Effector CD4-positive, alpha-beta T cell (primary cell): ENCODE measurements at regions not wholly inside any gene's neighbourhood (a gene's known extent, or its start where the extent isn't known, plus 50 kb on each side); places are given as distances from the start of the nearest gene placed in this dataset.
A peak's percentile ranks its signal among the peaks of the same experiment; 100 is the strongest.
"Not testable (repeated sequence)": the region's sequence is repeated elsewhere in the genome, so short reads cannot be mapped to it uniquely, and the experiment has no call there.

Experiments used
- DNase-seq: peaks from one replicate; pipeline ENCODE4 v3.0.0-alpha.2; 2020

DNA sequence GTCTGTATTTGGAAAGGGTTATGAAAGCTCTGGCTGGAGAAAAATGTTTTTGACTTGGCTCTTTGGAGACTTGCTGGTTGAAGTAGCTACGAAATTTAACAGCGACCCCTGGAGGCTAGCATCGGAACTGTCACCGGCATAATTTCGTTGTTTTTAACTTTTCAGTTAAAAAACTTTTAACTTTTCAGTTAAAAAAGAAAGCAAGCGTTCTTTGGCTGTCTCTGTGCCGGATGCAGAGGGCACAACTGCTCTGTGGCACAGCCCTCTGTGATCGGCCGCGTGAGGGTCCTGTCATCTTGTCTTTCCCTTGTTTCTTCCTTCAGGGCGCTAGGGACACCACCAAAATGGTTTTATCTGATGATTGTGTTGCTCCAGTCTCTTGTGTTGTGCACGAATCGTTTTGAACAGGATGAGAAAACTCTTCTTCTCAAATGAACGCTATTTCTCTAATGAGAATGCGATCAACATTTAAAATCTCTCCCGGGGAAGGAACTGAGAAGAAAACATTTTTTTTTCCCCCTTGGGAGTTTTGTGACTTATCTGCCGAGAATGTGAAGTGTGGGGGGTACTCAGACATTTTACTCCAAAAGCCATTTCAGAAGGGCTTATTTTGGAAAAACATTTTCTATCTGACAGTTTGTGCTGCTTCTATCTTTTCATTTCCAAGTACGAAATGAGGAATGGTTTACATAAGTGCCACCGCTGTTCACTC is 57.1 kb downstream of the ADCYAP1 start:
- peak; percentile 7 for DNase-seq

GRCh38 chr18:963276-963675 is 58.6 kb downstream of the ADCYAP1 start:
- no peak for DNase-seq

GRCh38 chr18:965921-966758 is 61.5 kb downstream of the ADCYAP1 start:
- no peak for DNase-seq

DNA sequence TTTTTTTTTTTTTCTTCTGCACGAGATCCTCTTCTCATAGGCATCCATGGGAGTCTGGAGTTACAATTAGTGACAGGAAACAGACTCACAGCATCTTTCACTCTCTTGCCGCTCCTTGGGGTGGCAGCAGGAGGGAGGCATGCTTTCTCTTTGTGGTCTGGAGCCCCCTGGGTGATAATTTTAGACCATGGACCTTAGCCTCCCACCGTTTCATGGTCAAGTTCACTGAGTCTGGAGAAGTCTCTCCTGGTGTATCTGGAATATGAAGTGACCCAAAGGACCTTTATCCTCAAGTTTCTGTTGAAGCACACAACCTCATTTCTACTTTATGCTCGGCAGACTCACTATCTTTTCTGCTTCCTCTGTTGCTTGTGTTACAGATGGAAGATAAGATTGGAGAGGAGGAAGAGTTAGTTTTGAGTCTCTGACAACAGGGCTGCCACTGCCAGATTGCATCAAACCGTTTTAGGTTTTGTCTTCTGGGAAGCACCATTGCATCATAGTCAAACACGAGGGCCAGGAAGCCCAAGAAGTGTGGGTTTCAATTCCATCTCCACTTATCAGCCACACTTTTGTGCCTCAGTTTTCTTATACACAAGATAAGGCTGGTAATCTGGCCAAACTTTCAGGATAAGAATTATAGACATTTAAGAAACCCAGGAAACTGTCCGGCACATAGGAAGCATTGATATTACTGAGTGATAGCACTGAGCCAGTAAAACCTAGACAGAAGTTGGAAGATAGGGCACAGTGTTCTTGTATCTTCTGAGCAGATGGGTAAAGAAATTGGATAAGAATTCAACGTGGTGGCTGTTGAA is 62.3 kb downstream of the ADCYAP1 start:
- no peak for DNase-seq

DNA sequence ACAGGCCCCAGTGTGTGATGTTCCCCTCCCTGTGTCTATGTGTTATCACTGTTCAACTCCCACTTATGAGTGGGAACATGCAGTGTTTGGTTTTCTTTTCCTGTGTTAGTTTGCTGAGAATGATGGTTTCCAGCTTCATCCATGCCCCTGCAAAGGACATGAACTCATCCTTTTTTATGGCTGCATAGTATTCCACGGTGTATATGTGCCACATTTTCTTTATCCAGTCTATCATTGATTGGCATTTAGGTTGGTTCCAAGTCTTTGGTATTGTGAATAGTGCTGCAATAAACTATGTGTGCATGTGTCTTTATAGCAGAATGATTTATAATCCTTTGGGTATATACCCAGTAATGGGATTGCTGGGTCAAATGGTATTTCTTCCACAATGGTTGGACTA is 64.2 kb downstream of the ADCYAP1 start:
- not testable (repeated sequence) for DNase-seq

GRCh38 chr18:969311-969710 is 64.6 kb downstream of the ADCYAP1 start:
- not testable (repeated sequence) for DNase-seq

- not testable (repeated sequence) for DNase-seq
These were observed 69.9 kb downstream of the ADCYAP1 start for GRCh38 chr18:974606-975005.

GRCh38 chr18:976393-977128 is 71.9 kb downstream of the ADCYAP1 start:
- not testable (repeated sequence) for DNase-seq

DNA sequence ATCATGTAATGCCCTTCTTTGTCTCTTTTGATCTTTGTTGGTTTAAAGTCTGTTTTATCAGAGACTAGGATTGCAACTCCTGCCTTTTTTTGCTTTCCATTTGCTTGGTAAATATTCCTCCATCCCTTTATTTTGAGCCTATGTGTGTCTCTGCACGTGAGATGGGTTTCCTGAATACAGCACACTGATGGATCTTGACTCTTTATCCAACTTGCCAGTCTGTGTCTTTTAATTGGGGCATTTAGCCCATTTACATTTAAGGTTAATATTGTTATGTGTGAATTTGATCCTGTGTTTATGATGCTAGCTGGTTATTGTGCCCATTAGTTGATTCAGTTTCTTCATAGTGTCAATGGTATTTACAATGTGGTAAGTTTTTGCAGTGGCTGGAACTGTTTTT is 72.7 kb downstream of the ADCYAP1 start:
- DNase-seq = not testable (repeated sequence)

- DNase-seq = not testable (repeated sequence)
These were observed 73.1 kb downstream of the ADCYAP1 start for GRCh38 chr18:977732-978131.

- no peak for DNase-seq
These were observed 75.9 kb downstream of the ADCYAP1 start for GRCh38 chr18:980586-980985.

GRCh38 chr18:984004-984403 is 79.3 kb downstream of the ADCYAP1 start:
- no peak for DNase-seq

- no peak for DNase-seq
These were observed 80.6 kb downstream of the ADCYAP1 start for GRCh38 chr18:985212-985661.

DNA sequence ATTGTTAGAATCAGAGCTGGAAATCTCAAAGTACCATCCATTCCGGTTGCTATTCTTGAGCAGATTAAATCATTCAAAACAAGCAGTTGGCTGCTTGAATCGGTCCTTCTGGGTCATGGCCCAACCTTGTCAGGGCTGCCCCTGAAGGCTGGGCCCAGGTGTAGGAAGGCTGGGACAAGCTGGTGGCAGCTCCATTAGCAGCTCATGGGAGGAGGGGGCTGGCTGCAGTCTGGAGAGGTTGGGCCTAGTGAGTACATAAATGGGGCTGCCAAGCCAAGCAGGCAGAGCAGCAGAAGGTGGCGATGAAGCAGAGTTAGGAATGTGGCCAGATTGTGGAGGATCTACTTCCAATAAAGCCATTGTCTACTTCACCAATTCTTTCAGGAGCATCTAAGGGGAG is 81.4 kb downstream of the ADCYAP1 start:
- DNase-seq = no peak

DNA sequence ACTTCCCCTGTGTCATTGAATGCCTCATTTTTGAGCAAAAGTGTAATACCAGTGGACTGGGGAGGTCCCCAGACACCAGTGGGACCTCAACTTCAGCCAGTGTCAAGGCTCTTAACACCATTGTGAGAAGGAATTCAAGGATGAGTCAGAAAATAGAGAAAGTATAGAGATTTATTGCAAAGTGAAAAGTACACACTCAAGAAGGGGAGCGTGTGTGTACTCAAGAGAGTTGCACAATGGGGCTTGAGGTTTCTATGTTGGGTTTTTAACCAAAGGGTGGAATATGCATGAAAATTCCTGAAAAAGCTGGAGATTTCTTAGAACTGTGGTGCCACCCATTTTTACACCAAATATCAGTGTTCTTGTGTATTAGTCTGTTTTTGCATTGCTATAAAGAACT is 81.9 kb downstream of the ADCYAP1 start:
- DNase-seq = no peak

DNA sequence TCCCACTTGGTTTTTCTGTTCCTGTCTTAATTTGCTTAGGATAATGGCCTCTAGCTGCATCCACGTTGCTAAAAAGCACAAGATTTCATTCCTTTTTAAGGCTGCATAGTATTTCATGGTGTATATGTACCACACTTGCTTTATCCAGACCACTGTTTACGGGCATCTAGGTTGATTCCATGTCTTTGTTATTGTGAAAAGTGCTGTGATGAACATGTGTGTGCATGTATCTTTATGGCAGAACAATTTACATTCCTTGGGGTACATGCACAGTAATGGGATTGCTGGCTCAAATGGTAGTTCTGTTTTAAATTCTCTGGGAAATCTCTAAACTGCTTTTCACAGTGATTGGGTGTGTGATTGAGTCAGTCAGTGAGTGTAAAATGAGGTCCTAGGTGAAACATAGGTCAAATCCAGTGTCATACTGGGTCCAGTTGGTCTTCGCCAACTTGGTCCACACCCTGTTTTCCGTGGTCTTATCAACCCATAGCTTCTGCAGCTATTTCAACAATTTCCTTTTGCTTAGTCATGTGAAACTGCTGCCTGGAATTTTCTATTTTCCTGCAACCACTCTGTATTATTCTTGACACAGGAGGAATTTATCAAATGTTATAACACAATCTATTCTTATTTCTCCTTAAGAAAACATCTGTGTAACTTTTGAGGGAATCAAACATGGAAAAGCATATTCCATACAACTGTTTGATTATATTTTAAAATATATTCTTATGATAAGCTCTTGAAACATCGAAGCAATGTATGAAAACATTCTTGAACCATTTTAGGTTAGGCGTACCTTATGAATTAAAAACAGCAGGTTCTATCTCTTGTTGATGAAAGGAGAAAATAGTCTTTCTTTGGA is 82.9 kb downstream of the ADCYAP1 start:
- DNase-seq = no peak

DNA sequence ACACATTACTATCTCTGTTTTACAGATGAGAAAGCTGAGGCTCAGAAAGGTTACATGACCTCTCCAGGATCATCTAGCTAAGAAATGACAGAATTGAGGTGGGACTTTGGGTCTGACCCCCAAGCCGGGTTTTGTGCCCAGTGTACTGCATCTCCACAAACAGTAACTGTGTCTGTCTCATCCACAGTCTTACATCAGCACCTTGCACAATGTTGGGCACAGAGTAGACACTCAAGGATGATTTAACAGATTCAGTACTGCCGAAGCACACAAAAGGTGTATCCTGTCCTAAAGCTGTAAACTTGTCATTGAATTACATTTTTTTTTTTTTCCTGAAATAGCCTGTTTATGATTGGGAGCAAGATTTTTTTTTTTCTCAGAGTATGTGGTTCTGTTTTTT is 84.8 kb downstream of the ADCYAP1 start:
- DNase-seq = no peak

DNA sequence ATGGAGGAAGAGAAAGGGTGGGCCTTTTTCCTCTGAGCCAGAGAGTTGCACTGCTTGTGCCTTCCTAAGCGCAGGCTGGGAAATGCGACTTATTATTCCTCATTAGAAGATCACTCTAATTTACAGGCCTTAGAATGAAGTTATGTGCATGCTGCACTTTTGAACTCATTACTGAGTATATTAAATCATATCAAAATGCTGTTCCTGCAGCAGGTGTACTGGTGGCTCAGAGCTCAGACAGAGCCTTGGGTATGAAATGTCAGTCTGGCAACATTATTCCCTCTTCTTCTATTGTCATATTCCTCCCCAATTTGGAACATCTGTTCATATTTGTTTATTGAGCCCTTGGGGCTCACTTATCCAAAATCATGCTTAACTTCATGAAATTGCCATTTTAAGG is 85.5 kb downstream of the ADCYAP1 start:
- DNase-seq = no peak

- DNase-seq = no peak
These were observed 86.8 kb downstream of the ADCYAP1 start for GRCh38 chr18:991441-991840.

- DNase-seq = no peak
These were observed 88.9 kb downstream of the ADCYAP1 start for GRCh38 chr18:993560-993959.

DNA sequence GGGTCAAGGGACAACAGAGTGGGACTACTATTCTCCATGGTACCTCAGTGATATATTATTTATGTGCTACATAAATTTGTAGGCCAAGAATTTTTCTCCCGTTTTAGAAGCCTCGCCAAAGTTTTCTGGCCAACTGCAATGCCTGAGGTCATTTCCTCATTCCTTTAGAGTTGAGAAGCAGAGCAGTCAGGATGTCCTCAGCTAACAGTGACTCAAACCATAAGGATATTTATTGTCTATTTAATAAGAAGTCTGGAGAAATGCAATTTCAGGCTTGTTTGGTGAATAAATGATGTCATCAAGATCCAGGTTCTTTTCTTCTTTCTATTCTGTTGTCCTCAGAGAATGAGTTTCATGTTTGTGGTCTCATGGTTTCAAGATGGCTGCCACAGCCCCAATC is 91.0 kb downstream of the ADCYAP1 start:
- no peak for DNase-seq

DNA sequence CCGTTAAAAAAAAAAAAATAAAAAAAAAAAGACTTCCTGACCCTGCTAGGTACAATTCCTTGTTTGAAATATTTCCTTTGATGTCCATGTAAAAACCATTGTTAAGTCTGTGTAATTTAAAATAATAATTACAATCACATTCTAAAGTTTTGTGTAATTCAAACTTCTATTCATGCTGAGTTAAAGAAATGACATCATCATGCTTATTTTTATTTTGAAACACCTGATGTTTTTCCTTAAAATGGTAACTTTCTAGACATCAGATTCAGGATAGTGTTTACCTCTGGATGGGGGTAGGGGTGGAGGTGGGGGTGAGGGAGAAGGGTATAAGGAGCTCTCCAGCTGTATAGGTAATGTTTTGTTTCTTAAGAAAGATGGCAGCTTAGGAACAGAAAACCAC is 92.8 kb downstream of the ADCYAP1 start:
- no peak for DNase-seq
